ENCODE measurements at regions not wholly inside any gene's neighbourhood (a gene's known extent, or its start where the extent isn't known, plus 50 kb on each side); places are given as distances from the start of the nearest gene placed in this dataset.

DNA sequence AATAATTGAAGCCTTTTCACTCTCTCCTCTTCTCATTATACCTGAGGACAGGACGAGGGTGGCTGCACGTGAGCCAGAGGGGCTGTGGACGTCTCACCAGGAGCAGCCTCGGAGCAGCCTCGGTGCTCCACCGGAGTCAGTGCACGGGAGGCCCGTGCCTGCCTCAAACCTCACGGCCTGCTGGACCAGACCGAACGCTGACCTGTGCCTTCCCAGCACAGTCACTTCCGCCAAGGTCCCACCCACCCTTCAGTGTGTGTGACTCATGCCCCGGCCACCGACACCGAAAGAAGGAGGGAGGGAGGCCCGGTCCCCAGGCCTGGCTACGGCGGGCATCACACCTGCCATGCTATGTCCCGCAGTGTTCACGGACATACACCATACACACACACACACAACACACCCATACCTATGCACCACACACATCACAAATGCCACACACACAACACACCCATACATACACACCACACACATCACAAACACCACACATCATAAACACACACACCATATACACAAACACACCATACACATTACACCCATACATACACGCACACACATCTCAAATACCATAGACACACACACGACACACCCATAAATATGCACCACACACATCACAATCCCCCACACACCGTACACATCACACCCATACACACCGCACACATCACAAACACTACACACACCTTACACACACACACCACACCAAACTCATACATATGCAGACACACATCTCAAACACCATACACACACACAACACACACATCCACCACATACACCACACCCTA lies 1506.5 kb downstream of the TBC1D22A start:
- no peaks in the 10 kb centered on the region for H3K36me3 ChIP-seq (ENCODE audit: control insufficient read depth, insufficient read depth, low read length)
- DNase-seq (ENCODE audit: low read depth) = no peak
- H3K4me3 ChIP-seq (ENCODE audit: low read depth, low read length) = no peak overlapping the region
- no peaks in the 10 kb centered on the region for H3K27me3 ChIP-seq (ENCODE audit: control insufficient read depth, insufficient read depth, low read length)
- TF ChIP-seq, protein P1, sequence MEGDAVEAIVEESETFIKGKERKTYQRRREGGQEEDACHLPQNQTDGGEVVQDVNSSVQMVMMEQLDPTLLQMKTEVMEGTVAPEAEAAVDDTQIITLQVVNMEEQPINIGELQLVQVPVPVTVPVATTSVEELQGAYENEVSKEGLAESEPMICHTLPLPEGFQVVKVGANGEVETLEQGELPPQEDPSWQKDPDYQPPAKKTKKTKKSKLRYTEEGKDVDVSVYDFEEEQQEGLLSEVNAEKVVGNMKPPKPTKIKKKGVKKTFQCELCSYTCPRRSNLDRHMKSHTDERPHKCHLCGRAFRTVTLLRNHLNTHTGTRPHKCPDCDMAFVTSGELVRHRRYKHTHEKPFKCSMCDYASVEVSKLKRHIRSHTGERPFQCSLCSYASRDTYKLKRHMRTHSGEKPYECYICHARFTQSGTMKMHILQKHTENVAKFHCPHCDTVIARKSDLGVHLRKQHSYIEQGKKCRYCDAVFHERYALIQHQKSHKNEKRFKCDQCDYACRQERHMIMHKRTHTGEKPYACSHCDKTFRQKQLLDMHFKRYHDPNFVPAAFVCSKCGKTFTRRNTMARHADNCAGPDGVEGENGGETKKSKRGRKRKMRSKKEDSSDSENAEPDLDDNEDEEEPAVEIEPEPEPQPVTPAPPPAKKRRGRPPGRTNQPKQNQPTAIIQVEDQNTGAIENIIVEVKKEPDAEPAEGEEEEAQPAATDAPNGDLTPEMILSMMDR (IDR thresholded peaks at IDR 0.05; ENCODE audit: insufficient read depth, low read length, severe bottlenecking) = no peak
- FAIRE-seq = no peak

DNA sequence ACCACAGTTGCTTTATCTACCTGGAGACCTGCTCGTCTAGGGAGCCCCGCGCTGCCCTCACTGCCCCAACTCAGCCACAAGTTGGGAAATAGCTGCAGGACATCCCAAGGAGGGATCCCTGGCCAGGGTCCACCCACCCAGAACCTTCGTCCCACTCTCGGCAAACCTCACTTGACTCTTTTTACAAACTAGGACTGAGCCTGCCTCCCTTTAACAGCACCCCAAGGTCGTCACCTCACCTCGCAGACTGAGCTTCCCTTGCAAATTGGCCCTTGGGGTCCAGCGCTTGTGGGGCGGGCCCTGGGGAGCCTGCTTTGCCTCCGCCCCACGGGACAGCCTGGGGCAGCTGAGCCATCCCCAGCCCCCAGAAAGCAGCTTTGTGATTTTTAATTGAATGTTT lies 1505.8 kb downstream of the TBC1D22A start:
- Histone ChIP-seq H3K36me3 (ENCODE audit: control insufficient read depth, insufficient read depth, low read length) (no peaks in the 10 kb centered on the region), H3K27me3 (ENCODE audit: control insufficient read depth, insufficient read depth, low read length) (no peaks in the 10 kb centered on the region), H3K4me3 (ENCODE audit: low read depth, low read length) (no peak overlapping the region)
- DNase-seq (ENCODE audit: low read depth) = no peak
- TF ChIP-seq, protein P1 (IDR thresholded peaks at IDR 0.05; ENCODE audit: insufficient read depth, low read length, severe bottlenecking) = no peak
- FAIRE-seq = no peak

DNA sequence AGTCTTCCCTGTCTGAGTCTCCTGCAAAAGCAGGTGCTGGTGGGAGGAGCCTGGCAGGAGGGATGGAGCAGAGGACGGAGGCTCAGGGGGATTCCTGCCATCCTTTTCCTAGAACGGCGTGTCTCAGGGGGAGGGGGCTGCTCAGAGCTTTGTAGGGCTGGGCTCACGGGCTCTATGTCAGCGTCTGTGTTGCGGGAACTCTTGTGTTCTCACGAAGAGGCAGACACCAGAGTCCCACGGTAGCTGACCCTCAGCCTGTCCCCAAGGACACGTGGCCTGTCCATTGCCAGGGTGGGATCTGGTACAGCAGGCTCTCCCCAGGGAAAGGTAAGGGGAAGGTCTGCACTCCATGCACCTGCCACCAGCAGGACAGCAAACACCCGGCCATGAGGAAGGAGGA lies 1505.2 kb downstream of the TBC1D22A start:
- FAIRE-seq (no peak), DNase-seq (ENCODE audit: low read depth) (no peak)
- no peak overlapping the region for H3K4me3 ChIP-seq (ENCODE audit: low read depth, low read length)
- H3K36me3 ChIP-seq (ENCODE audit: control insufficient read depth, insufficient read depth, low read length) = no peaks in the 10 kb centered on the region
- no peaks in the 10 kb centered on the region for H3K27me3 ChIP-seq (ENCODE audit: control insufficient read depth, insufficient read depth, low read length)
- TF ChIP-seq, protein P1 (IDR thresholded peaks at IDR 0.05; ENCODE audit: insufficient read depth, low read length, severe bottlenecking) = no peak

DNA sequence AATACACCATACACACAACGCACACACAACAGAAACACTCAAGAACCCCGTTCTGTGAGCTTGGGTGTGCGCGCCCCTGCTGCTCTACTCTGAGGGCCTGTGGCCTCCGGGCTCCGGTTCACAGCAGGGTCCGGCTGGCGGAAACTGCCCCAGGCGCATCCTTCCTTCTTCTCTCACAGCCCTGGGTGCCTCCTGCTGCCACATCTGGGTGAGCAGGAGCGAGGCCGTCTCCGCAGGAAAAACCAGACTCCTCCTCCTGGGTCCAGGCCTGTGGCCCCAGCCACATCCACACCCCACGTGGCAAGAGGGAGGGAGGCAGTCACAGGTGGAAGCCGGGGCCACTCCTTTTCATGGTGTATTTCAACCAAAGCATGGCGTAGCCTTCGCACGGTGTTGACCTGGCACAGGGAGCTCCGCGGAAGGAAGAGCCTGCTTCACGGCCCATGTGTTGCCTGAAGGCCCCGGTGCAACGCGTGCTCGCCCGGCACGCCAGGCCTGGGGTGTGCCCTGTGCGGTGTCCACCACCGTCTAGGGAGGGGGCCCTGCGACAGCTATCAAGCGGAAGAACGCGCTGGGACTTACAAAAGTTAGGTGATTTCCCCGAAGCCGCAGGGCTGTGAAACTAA lies 1502.7 kb downstream of the TBC1D22A start:
- Histone ChIP-seq H3K36me3 (ENCODE audit: control insufficient read depth, insufficient read depth, low read length) (no peaks in the 10 kb centered on the region), H3K27me3 (ENCODE audit: control insufficient read depth, insufficient read depth, low read length) (no peaks in the 10 kb centered on the region), H3K4me3 (ENCODE audit: low read depth, low read length) (no peak overlapping the region)
- TF ChIP-seq, protein P1 (IDR thresholded peaks at IDR 0.05; ENCODE audit: insufficient read depth, low read length, severe bottlenecking) = no peak
- no peak for FAIRE-seq
- DNase-seq (ENCODE audit: low read depth) = no peak

GRCh38 chr22:48264586-48264985 lies 1502.1 kb downstream of the TBC1D22A start:
- no peak overlapping the region for H3K4me3 ChIP-seq (ENCODE audit: low read depth, low read length)
- TF ChIP-seq, protein P1 (IDR thresholded peaks at IDR 0.05; ENCODE audit: insufficient read depth, low read length, severe bottlenecking) = no peak
- H3K36me3 ChIP-seq (ENCODE audit: control insufficient read depth, insufficient read depth, low read length) = no peaks in the 10 kb centered on the region
- DNase-seq (ENCODE audit: low read depth) (no peak), FAIRE-seq (no peak)
- no peaks in the 10 kb centered on the region for H3K27me3 ChIP-seq (ENCODE audit: control insufficient read depth, insufficient read depth, low read length)

All from bronchial epithelial cell (primary cell).